GM12891 (cell line): ENCODE measurements at regions not wholly inside any gene's neighbourhood (a gene's known extent, or its start where the extent isn't known, plus 50 kb on each side); places are given as distances from the start of the nearest gene placed in this dataset.
"Not testable (repeated sequence)": the region's sequence is repeated elsewhere in the genome, so short reads cannot be mapped to it uniquely, and the experiment has no call there.

Source experiments
- POLR2A ChIP-seq: IDR thresholded peaks from 2 replicates; pipeline ENCODE4 v1.6.1; 2011; ENCODE audit warnings: low read depth, low read length, control low read depth
- POLR2AphosphoS5 ChIP-seq: IDR thresholded peaks from 2 replicates; pipeline ENCODE4 v1.6.1; 2011; ENCODE audit warnings: low read depth, low read length, control low read depth
- POU2F2 ChIP-seq: IDR thresholded peaks from 2 replicates; pipeline ENCODE4 v1.6.1; 2011; ENCODE audit warnings: low read depth, mild to moderate bottlenecking, control low read depth, low read length, moderate library complexity

DNA sequence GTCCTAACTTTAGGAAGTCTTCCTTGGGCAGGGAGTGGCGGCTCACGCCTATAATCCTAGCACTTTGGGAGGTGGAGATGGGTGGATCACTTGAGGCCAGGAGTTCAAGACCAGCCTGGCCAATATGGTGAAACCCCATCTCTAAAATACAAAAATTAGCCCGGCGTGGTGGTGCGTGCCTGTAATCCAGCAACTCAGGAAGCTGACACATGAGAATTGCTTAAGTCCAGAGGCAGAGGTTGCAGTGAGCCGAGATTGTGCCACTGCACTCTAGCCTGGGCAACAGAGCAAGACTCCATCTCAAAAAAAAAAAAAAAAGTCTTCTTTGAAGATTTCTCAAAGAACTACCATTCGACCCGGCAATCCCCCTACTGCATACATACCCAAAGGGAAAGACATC, 50.0 kb upstream of the GPCPD1 start:
- TF ChIP-seq POLR2A, POLR2AphosphoS5, POU2F2: not testable (repeated sequence)
